ENCODE measurements at regions not wholly inside any gene's neighbourhood (a gene's known extent, or its start where the extent isn't known, plus 50 kb on each side); places are given as distances from the start of the nearest gene placed in this dataset.

DNA sequence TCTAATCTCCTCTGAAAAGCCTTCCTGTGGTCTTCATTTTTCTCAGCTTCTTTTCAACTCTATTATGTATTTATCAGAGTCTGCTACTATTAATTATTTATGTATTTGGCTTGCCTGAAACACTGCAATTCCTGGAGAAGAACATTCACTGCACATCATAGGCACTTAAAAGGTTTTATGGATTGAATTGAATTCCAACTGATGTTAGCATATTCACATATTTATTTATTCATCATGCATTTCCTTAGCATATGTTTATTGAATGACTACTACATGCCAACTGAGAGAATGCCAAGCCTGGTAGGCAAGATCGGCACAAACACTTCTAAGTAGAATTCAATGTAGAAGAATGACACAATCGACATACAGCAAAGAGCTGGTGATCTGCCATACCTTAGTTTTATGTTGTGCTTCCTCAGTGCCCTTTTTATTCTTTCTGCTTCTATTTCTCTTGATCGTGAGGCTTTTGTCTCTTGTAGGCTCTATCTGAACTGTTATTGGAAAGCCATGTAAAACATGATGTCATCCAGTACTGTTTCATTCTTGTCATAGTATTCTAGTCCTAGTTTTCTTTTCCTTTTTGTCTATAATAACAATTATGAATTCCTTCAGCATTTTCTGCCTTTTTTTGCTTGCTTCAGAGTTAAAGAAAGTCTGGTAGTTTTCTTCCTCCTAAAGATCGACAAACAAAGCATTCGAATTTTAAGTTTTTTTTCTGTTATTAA is 454.2 kb downstream of the TLE4 start:
- no peak for FAIRE-seq

DNA sequence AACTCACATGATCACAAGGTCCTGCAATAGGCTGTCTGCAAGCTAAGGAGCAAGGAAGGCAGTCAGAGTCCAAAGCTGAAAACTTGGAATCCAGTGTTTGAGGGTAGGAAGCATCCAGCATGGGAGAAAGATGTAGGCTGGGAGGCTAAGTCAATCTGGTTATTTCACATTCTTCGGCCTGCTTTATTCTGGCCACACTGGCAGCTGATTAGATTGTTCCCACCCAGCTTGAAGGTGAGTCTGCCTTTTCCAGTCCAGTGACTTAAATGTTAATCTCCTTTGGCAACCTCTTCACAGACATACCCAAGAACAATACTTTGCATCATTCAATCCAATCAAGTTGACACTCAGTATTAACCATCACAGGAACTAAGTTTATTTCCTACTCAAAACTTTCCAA is 453.4 kb downstream of the TLE4 start:
- FAIRE-seq, result no peak

DNA sequence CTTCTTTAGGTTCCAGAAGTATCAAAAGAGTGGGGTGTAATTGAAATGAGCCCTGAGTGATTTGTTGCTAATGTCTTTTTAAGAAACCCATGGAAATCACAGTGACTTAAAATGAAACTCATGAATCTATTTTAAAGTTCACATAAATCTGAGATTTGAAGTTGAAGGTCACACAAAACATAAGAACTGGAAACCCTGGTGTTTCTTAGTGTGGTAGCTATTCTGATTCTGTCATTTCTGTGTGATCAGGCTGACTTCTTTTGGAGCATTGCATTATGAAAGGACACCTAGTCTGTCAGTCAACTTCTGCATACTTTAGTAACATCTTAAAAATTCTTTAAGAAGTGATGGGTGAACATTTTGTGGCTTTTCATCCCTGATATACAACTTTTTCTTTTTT is 448.8 kb downstream of the TLE4 start:
- no peak for FAIRE-seq

DNA sequence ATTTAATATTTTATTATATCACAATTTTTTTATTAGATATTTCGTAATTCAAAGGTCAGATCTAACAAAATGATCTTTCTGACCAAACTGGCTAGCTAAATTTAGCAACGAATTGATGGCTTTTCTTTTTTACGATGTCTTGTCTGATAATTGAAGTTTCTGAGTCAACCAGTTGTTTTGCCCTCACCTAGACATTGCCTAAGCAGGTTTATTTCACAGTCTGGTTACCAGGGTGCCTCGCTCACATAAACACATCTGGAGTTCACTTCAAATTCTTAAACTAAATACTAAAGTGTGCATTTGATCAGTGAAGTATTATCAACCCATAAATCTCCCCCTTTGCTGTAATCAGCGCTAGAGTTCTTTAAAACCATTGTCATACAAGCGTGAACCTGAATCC is 448.3 kb downstream of the TLE4 start:
- FAIRE-seq, result no peak

DNA sequence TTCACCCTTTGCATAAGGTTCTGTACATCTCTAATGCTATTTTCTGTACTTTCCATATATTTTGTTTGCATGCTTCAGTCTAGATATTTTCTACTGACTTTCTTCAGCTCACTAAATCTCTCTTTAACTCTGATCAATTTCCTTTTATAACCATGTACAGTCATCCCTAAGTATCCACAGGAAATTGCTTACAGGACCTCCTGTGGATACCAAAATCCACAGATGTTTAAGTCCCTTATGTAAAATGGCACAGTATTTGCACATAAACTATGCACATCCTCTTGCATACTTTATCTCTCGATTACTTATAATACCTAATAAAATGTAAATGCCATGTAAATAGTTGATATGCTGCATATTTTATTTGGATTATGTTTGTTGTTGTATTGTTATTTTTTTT is 442.1 kb downstream of the TLE4 start:
- FAIRE-seq, result no peak

DNA sequence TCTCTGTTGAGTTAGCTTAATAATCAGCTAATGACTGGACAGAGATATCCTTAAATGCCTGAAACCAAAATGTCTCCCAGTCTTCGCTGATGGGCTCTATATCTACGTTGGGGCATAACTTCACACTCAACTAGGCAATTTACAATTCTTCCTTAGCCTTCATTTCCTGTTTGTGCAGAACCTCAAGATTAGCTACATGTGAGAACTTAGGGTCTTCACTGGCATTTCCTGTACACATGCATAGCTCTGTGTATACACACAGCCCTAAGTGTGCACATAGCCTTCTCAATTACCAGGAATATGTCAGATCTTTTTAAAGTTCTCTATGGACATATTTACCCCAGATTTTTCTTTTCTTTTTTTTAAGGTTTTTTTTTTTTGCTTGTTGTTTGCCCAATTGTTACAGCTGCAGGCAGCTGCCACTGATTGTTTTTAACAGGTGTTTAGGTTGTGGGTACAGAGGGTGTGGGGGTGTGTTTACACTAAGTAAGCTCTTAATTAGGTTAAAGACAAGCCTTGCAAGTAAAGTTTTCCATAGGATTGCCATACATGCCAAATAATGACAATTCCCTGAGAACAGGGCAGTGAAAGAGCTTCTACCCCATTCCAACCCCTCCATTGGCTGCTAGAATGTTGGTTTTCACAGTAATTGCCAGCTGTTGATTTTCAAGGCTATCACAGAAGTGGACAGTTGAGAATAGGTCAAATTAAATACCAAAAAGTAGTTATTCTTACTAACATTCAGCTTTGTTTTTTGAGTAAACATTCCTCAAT is 441.0 kb downstream of the TLE4 start:
- no peak for FAIRE-seq

DNA sequence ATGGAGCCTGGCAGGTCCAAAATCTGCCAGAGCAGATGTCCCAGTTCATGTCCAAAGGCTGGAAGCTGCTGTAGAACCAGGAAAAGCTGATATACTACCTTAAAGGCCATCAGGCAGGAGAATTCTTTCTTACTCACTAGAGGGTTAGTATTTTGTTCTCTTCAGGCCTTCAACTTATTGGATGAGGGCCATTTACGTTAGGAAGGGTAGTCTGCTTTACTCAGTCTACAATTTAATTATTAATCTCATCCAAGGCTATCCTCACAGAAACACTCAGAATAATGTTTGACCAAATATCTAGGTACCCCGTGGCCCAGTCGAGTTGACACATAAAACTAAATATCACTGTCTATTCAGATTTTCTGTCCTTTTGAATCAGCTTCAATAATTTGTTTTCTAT is 437.4 kb downstream of the TLE4 start:
- no peak for FAIRE-seq

DNA sequence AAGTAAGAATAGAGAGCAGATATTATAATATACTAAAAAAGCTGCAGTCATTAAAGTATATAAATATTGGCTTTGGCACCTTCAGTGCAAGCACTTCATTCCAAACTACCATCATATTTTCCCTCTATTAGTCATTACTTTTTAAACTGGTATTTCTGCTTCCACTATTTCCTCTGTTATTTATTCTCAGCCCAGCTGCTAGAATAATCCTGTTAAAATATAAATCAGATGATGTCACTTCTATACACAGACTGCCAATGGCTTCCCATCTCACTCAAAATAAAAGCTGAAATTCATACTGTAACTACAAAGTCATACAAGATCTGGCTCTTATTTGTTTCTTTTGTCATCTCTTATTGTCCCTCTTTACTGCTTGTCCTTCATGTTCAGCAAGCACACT is 432.9 kb downstream of the TLE4 start:
- no peak for FAIRE-seq

DNA sequence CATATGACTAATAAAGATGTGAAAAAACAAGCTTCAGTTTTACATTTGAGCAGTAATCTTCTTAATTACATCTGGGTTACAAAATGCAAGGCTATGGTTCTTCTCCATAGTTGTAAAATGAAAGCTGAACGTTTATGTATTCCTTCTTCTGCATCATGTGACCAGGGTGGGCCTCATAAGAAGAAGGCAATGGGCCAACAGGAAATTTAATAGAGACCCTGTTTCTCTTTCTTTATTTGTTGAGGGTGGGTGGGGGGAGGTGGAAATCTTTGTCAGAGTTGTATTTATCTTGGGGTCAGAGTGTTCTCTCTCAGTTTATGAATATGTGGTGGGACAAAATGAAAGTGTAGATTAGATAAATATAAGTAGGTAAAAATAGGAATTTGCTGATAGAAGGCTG is 418.8 kb downstream of the TLE4 start:
- no peak for FAIRE-seq

DNA sequence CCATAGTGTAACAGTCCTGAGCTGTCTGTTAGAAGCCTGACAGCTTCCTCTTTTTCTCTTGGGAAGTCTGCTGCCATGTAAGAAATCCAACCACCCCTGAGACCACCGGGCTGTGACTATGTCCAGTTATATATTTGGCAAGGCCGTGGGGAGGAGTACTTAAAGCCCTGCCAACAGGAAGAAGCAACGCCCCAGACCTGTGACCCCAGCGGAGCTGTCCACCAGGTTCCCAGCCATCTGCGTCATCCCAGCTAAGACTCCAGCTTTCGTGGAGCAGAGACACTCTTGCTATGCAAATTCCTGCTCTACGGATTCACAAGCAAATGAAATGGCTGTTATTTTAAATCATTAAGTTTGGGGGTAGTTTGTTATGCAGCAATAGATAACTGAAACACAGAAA is 417.3 kb downstream of the TLE4 start:
- no peak for FAIRE-seq

DNA sequence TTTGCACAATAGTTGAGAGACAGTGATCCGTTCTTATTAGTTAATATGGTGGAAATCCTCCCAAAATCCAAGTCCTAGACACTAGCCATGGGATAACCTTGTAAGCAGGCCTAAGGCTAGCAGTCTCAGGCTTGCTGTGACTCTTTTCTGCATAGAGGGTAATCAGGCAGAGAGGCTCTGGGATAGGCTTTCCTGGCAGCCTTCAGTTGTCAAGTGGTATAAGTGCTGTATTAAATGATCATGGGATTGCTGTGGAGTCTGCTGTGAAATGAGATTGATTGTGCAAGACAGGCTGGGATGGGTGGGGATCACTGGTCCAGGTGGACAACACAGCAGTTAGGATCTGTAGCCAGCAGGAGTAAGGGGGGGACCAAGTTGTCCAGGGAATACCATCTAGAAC is 416.4 kb downstream of the TLE4 start:
- FAIRE-seq, result no peak

DNA sequence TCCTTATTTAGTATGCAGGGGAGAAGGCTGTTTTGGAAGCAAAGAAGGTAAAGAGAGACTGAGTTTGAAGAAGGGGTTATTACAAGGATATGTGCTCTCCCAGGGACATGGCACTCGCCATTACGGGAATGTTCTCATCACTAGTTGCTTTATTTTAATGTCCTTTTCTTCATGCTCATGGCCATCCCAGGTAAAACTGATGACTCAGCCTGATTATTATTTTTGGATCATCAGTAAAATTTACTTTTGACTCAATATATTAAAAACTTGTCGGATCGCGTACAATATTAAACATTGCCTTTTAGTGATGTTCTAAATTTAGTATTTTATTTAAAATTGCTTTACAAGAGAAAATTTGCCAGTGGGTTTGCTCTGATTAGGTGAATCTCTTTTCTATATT is 414.7 kb downstream of the TLE4 start:
- FAIRE-seq, result no peak

DNA sequence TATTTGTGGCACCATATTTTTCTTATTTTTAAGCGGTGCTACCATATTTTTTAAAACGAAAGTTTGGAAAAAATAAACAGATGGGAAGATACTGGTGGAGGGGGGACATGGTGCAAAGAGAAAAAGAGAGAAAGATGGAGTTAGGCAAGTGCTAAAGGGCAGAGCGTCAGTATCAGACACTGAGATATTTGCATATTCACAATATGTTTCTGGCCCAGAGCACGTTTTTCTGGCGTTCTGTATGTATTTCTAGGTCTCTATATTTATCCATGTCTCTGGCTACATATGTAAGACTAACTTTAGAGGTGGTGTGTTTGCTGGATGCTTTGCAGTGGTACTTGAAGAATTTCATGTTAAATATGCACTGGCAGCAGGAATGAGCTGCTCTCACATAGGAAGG is 414.0 kb downstream of the TLE4 start:
- FAIRE-seq, result no peak

DNA sequence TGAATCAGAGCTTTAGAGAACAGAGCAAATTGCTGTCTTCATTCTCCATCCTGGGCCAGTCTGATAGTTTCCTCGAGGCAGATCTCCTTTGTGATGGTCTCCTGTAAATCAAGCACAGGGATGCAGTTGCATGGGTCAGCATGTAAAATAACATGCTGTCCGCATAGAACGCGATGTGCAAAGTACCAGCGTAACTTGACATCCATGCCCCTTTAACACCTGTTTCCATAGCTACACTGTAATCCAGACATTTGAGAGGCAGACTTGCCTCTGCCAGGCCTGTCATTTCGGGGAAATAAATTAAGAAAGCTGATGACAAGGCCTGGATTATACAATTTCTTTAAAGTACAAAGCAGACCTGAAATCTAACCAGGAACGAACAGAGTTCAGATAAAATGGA is 413.5 kb downstream of the TLE4 start:
- no peak for FAIRE-seq

DNA sequence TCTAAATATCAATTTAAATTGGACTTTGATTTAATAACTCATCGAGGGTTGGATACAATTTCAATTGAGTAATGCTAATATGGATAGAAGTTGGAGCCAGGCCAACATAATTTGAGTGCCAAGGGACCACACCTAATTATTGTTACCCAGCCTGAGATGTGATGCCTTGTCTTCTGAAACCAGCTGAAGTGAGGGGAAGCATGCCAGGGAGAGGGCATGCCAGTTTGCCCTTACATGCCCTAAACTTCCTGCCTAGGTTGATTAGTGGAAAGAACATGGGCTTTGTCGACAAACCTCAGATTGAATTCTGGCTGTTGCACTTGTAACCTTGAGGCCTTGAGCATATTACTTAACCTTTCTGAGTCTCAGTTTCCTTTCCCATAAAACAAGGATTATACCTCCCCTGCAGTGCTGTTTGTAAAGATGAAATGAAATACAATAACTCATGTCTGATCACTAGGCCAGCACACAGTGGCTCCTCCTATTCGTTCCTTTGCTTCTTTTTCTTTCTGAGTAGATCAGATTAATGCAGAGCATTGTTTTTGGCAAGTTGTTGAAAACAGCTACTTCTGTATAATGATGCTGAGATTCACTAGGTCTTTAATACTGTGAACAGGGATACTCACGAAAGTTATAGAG is 412.8 kb downstream of the TLE4 start:
- no peak for FAIRE-seq

DNA sequence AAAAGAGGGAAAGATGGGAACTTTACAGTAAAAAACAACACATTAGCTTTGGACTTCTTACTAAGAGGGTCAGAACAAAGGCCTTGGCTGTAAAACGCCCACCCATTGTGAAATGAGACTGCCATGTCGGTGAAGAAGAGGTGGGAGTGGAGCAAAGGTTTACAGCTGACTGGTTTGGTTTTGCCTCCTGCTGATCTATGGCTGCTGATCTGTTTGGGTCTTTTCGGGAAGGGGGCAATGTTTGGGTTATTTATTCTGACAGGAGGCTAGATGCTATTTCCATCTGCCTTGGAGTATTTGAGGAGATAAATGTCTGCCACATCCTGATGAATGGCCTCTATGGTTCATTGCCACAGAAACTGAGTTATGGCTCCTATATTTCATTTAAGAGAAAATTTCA is 408.7 kb downstream of the TLE4 start:
- no peak for FAIRE-seq

DNA sequence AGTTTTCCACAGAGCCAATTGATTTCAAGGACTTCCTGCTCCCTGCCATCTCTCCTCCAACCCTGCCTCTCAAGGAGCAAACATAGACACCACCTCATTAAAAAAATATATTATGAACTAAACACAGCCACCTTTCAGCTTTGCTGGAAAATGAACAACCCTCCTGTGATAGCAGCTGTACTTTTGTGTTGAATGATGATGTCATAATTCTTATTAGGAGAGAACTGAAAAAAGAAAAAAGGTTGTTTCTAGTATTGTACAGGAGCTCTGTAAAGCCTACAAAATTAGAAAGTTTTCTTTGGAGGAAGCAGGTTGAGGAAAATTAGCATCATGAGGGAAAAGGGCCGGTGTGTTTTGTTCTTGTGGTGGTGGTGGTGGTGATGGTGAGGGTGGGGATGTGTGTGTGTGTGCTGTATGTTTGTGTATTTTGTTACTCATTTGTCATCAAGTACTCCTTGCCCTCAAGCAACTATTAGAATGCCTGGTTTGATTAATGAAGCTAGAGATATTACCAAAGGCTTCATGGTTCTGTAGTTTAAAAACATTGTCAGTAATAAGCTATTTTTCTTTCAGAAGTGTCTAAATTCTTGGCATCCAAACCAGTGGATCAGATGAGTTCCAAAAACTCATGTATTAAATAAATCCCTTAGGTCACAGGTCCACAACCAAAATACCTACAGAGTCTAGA is 405.9 kb downstream of the TLE4 start:
- FAIRE-seq, result no peak

DNA sequence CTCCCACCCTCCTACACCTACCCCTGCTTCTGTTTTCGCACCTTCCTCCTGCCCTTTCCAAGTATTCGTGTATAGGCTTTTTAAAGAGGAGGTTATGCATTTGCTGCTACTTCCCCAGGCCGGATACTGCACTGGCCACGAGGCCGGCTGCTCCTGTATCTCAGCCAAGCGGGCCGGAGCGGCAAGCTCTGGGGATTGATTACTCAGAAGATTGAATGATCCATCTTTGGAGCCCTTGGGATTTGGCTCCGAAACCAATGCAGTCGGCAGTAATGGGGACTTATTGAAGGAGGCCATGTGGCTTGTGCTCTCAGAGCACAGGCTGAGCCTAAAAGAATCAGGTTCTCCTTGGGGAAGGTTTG is 405.3 kb downstream of the TLE4 start:
- no peak for FAIRE-seq

DNA sequence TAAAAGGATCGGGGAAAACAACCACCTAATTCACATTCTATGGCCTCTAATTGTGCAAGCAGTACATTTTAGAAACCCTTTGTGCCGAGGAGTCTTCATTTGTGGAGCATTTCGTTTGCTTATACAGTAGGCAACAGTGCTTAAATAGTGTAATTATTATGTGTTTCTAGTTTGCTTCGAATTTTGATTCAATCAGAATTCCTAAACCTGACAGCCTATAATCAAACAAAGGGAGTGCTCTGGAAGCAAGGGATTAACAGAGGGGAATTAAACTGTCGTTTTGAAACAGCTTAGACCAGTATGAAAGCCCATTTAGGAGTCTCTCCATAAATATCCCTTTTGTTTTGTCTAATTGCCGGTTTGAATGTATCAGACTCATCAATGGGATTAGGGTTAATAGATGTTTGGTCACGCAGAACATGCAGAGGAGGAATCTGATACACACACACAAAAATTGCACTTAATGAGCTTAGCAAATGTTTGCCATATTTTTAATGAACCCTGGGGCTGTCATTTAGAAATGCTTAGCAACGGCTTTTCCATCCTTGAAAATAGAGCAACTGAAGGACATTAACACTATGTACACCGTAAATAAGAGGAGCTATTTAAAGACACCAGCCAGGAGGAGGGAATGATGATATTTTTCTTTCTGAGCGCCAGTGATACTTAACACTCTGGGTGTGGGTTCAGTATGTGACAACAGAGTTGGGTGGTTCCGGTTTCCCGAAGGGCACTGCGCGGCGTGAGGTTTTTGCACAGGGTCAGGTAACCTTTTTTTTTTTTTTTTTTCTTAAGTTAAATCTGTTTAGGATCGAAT is 404.7 kb downstream of the TLE4 start:
- FAIRE-seq, result no peak

DNA sequence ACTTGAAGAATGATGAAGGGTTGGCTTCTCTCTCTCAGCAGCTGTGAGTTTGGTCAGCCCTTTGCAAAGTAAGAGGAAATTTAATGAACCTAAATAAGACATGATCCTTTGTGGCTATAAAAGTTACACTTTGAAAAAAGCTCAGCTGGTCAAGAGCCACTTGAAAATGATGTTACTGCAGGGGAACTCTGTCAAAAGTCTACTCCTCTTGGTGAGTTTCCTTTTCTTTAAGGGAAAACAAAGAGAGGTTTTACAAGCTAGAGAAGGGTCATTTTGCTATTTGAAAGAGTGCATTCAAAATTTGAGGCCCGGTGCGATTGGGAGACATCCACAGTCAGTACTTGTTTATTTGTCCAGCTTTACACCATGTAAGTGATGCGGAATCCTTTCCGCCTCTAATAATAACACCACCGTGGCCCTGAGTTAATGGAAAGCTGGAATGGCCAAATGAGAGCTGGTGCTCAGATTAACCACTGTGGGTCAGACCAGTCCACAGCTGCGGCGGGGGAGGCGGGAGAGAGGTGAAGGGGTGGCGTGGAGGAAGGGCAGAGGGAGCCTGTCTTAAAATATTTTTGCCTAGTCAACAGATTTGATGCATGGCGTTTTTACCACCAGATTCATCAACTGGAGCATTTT is 404.0 kb downstream of the TLE4 start:
- FAIRE-seq, result no peak

DNA sequence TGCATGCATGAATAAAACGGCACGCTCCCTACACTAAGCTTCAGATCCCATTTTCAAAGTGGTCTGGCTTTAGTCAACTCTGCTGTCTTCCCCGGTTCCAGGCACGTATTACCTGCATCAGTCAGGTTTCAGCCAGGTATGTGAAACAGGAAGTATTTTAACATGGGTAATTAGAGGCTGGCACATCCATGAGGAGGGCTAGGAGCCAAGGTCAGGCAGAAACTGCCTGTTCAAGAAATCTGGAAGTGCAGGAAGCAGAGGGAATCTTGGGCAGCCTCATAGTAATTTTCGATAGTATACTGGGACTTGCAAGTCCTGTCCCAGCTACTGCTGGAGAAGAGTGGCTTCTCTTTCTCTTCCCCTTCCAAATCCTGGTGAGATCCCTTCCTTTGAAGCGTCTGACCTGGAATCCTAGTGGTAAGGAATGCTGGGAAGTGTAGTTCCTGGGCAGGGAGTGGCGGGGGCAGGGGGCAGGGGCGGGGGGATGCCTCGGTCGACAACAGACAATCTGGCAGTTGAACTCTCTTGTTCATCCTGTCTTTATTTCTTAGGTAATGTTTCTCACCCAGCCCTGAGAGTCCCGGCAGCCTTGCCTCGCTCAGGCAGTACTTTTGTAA is 403.1 kb downstream of the TLE4 start:
- no peak for FAIRE-seq

DNA sequence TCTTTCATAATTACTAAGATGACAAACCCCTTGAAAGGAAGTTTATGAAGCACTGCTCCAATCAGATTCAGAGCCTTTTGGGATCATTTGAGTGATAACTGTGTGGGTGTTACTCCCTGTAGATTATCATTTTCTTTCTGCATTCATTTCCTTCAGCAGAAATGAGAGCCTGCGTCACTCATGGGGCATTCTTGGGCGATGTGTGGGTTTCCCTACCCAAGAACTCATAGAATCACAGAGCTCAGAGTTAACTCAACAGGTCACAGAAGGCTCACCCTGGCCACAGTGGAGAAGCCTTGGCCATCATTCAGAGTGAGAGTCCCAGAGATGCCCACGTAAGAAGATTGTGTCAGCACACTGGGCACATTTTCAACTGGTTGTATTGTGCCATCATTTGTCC is 401.9 kb downstream of the TLE4 start:
- FAIRE-seq, result no peak

Data from A204.1 (cell line).